ENCODE measurements at regions not wholly inside any gene's neighbourhood (a gene's known extent, or its start where the extent isn't known, plus 50 kb on each side); places are given as distances from the start of the nearest gene placed in this dataset.

DNA sequence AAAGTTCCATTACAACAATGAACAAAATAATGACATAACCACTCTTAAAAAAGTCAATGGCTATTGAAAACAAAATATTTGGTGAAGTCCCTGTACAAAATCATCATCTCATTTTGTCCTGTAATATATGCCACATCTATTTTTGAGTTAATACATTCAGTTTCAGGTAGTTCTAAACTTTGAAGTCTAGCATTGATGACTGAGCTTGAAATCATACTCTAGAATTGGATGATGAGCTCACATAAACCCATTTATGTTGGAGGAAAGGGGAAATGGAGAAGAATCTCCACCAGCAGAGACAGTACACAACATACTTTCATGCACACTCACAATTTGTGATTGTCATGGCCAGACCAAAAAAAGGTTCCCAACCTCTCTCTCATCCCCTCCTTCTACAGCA is 371.1 kb upstream of the NR3C2 start:
- in situ Hi-C loops (cut with HindIII; ENCODE audit: extremely low pct_ligation_motif_present, low pct_unique_long_range_greater_than_20kb) (no loop called here), intact Hi-C loops (cut with micrococcal nuclease; ENCODE audit: unreplicated experiment) (no loop called here)
- H3K4me1 ChIP-seq (ENCODE audit: insufficient read depth, low read length) = no peaks in the 10 kb centered on the region
- no peak overlapping the region for H3K4me3 ChIP-seq (replicated peaks in 1 of 3; ENCODE audit: insufficient read depth in 1 of 3, low read depth in 2 of 3, low read length in 3 of 3)
- no peaks in the 10 kb centered on the region for H3K27me3 ChIP-seq (ENCODE audit: control insufficient read depth in 1 of 2, insufficient read depth in 2 of 2, low read length in 2 of 2)
- H2AFZ ChIP-seq (ENCODE audit: low read length) = no peak overlapping the region
- ChIA-PET POLR2A (no interaction called here), CTCF (ENCODE audit: low intra/inter-chr PET ratio, low total read pairs) (no interaction called here)
- H3K9ac ChIP-seq (ENCODE audit: insufficient read depth, low read depth, low read length) = no peak overlapping the region
- DNase-seq (ENCODE audit: low spot score) (no peak), ATAC-seq (no peak), FAIRE-seq (no peak)
- H3K4me2 ChIP-seq (ENCODE audit: low read depth, low read length) = no peak overlapping the region
- BruUV-seq (replicated peaks) = no TSS peak
- H3K9me3 ChIP-seq (ENCODE audit: low read length) = peaks cover 35% of the 10 kb centered on the region
- no peaks in the 10 kb centered on the region for H3K36me3 ChIP-seq (replicated peaks in 1 of 2; ENCODE audit: control insufficient read depth in 1 of 2, insufficient read depth in 2 of 2, low read length in 2 of 2)
- no peaks in the 10 kb centered on the region for H3K79me2 ChIP-seq (ENCODE audit: insufficient read depth, low read length)
- no peaks in the 10 kb centered on the region for H4K20me1 ChIP-seq (ENCODE audit: insufficient read depth, low read length)
- H3K27ac ChIP-seq (ENCODE audit: extremely low read length, insufficient read depth, low read length) = no peak overlapping the region
- TF ChIP-seq DZIP1 (CRISPR knock-in tag; IDR thresholded peaks at IDR 0.05) (no peak), ZFX (CRISPR knock-in tag; IDR thresholded peaks at IDR 0.05; ENCODE audit: low read depth) (no peak), ZC3H4 (CRISPR knock-in tag; IDR thresholded peaks at IDR 0.05; ENCODE audit: borderline replicate concordance) (no peak), GABPB1 (CRISPR knock-in tag; IDR thresholded peaks at IDR 0.05) (no peak), ZNF18 (CRISPR knock-in tag; IDR thresholded peaks at IDR 0.05; ENCODE audit: insufficient replicate concordance) (no peak), MXI1 (IDR thresholded peaks at IDR 0.05; ENCODE audit: borderline replicate concordance, low read depth, low read length) (no peak), RCOR2 (CRISPR knock-in tag; IDR thresholded peaks at IDR 0.05) (no peak), CBFB (CRISPR knock-in tag; IDR thresholded peaks at IDR 0.05) (no peak), WIZ (CRISPR knock-in tag; IDR thresholded peaks at IDR 0.05) (no peak), ISL2 (CRISPR knock-in tag; IDR thresholded peaks at IDR 0.05) (no peak), SOX6 (IDR thresholded peaks at IDR 0.05) (no peak), SOX6 (CRISPR knock-in tag; IDR thresholded peaks at IDR 0.05) (no peak)
- TF ChIP-seq, protein P1, sequence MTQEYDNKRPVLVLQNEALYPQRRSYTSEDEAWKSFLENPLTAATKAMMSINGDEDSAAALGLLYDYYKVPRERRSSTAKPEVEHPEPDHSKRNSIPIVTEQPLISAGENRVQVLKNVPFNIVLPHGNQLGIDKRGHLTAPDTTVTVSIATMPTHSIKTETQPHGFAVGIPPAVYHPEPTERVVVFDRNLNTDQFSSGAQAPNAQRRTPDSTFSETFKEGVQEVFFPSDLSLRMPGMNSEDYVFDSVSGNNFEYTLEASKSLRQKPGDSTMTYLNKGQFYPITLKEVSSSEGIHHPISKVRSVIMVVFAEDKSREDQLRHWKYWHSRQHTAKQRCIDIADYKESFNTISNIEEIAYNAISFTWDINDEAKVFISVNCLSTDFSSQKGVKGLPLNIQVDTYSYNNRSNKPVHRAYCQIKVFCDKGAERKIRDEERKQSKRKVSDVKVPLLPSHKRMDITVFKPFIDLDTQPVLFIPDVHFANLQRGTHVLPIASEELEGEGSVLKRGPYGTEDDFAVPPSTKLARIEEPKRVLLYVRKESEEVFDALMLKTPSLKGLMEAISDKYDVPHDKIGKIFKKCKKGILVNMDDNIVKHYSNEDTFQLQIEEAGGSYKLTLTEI (CRISPR knock-in tag; conservative IDR thresholded peaks at IDR 0.05) = no peak
- TF ChIP-seq, protein P2, sequence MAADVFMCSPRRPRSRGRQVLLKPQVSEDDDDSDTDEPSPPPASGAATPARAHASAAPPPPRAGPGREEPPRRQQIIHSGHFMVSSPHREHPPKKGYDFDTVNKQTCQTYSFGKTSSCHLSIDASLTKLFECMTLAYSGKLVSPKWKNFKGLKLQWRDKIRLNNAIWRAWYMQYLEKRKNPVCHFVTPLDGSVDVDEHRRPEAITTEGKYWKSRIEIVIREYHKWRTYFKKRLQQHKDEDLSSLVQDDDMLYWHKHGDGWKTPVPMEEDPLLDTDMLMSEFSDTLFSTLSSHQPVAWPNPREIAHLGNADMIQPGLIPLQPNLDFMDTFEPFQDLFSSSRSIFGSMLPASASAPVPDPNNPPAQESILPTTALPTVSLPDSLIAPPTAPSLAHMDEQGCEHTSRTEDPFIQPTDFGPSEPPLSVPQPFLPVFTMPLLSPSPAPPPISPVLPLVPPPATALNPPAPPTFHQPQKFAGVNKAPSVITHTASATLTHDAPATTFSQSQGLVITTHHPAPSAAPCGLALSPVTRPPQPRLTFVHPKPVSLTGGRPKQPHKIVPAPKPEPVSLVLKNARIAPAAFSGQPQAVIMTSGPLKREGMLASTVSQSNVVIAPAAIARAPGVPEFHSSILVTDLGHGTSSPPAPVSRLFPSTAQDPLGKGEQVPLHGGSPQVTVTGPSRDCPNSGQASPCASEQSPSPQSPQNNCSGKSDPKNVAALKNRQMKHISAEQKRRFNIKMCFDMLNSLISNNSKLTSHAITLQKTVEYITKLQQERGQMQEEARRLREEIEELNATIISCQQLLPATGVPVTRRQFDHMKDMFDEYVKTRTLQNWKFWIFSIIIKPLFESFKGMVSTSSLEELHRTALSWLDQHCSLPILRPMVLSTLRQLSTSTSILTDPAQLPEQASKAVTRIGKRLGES (CRISPR knock-in tag; IDR thresholded peaks at IDR 0.05; ENCODE audit: borderline replicate concordance) = no peak
- TF ChIP-seq, protein P3, sequence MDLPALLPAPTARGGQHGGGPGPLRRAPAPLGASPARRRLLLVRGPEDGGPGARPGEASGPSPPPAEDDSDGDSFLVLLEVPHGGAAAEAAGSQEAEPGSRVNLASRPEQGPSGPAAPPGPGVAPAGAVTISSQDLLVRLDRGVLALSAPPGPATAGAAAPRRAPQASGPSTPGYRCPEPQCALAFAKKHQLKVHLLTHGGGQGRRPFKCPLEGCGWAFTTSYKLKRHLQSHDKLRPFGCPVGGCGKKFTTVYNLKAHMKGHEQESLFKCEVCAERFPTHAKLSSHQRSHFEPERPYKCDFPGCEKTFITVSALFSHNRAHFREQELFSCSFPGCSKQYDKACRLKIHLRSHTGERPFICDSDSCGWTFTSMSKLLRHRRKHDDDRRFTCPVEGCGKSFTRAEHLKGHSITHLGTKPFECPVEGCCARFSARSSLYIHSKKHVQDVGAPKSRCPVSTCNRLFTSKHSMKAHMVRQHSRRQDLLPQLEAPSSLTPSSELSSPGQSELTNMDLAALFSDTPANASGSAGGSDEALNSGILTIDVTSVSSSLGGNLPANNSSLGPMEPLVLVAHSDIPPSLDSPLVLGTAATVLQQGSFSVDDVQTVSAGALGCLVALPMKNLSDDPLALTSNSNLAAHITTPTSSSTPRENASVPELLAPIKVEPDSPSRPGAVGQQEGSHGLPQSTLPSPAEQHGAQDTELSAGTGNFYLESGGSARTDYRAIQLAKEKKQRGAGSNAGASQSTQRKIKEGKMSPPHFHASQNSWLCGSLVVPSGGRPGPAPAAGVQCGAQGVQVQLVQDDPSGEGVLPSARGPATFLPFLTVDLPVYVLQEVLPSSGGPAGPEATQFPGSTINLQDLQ (CRISPR knock-in tag; IDR thresholded peaks at IDR 0.05) = no peak

All from HepG2 (cell line).